ENCODE measurements at regions not wholly inside any gene's neighbourhood (a gene's known extent, or its start where the extent isn't known, plus 50 kb on each side); places are given as distances from the start of the nearest gene placed in this dataset.
"Not testable (repeated sequence)": the region's sequence is repeated elsewhere in the genome, so short reads cannot be mapped to it uniquely, and the experiment has no call there.

GRCh38 chr4:170170861-170171260 lies 81.1 kb upstream of the AADAT start:
- Histone ChIP-seq H3K9me3 (no peaks in the 10 kb centered on the region), H3K27me3 (ENCODE audit: low read depth) (peaks cover 2% of the 10 kb centered on the region; the same call in 1 of the 2 replicates), H3K4me3 (no peak overlapping the region), H3K4me1 (no peaks in the 10 kb centered on the region), H3K36me3 (replicated peaks) (no peaks in the 10 kb centered on the region)
- no peak for DNase-seq (ENCODE audit: low spot score in 2 of 2)
- in situ Hi-C loops (cut with MboI; ENCODE audit: low sequenced_read_pairs) = no loop called here

GRCh38 chr4:170169699-170170098 lies 79.9 kb upstream of the AADAT start:
- in situ Hi-C loops (cut with MboI; ENCODE audit: low sequenced_read_pairs) = no loop called here
- H3K4me3 ChIP-seq = no peak overlapping the region
- no peak for DNase-seq (ENCODE audit: low spot score in 2 of 2)
- no peaks in the 10 kb centered on the region for H3K4me1 ChIP-seq
- no peaks in the 10 kb centered on the region for H3K36me3 ChIP-seq (replicated peaks)
- H3K9me3 ChIP-seq = no peaks in the 10 kb centered on the region
- peaks cover 2% of the 10 kb centered on the region; the same call in 1 of the 2 replicates for H3K27me3 ChIP-seq (ENCODE audit: low read depth)

- in situ Hi-C loops (cut with MboI; ENCODE audit: low sequenced_read_pairs) = no loop called here
- Histone ChIP-seq H3K27me3 (ENCODE audit: low read depth) (peaks cover 2% of the 10 kb centered on the region; the same call in 1 of the 2 replicates), H3K4me3 (no peak overlapping the region), H3K9me3 (no peaks in the 10 kb centered on the region), H3K36me3 (replicated peaks) (no peaks in the 10 kb centered on the region), H3K4me1 (no peaks in the 10 kb centered on the region)
- no peak for DNase-seq (ENCODE audit: low spot score in 2 of 2)
Measured at GRCh38 chr4:170167678-170168077, 77.9 kb upstream of the AADAT start.

- DNase-seq (ENCODE audit: low spot score in 2 of 2); H3K27me3 ChIP-seq (ENCODE audit: low read depth); H3K36me3 ChIP-seq (replicated peaks); in situ Hi-C loops (cut with MboI; ENCODE audit: low sequenced_read_pairs); H3K4me1 ChIP-seq; H3K9me3 ChIP-seq; H3K4me3 ChIP-seq: not testable (repeated sequence)
Measured at GRCh38 chr4:170166193-170166592, 76.4 kb upstream of the AADAT start.

GRCh38 chr4:170162416-170162815 lies 72.7 kb upstream of the AADAT start:
- Histone ChIP-seq H3K36me3 (replicated peaks) (no peaks in the 10 kb centered on the region), H3K4me3 (no peak overlapping the region), H3K4me1 (no peaks in the 10 kb centered on the region), H3K9me3 (0 out of 2 replicates have a peak, but pooled peaks cover 2% of the 10 kb centered on the region), H3K27me3 (ENCODE audit: low read depth) (no peaks in the 10 kb centered on the region)
- DNase-seq (ENCODE audit: low spot score in 2 of 2) = no peak
- in situ Hi-C loops (cut with MboI; ENCODE audit: low sequenced_read_pairs) = no loop called here

GRCh38 chr4:170157670-170158069 lies 67.9 kb upstream of the AADAT start:
- Histone ChIP-seq H3K27me3 (ENCODE audit: low read depth) (no peaks in the 10 kb centered on the region), H3K4me1 (no peaks in the 10 kb centered on the region), H3K9me3 (0 out of 2 replicates have a peak, but pooled peaks cover 2% of the 10 kb centered on the region), H3K36me3 (replicated peaks) (no peaks in the 10 kb centered on the region), H3K4me3 (no peak overlapping the region)
- no peak for DNase-seq (ENCODE audit: low spot score in 2 of 2)
- in situ Hi-C loops (cut with MboI; ENCODE audit: low sequenced_read_pairs) = no loop called here

GRCh38 chr4:170145120-170145519 lies 55.4 kb upstream of the AADAT start:
- no peak for DNase-seq (ENCODE audit: low spot score in 2 of 2)
- Histone ChIP-seq H3K36me3 (replicated peaks) (no peaks in the 10 kb centered on the region), H3K9me3 (no peaks in the 10 kb centered on the region), H3K27me3 (ENCODE audit: low read depth) (peaks cover 5% of the 10 kb centered on the region; the same call in 1 of the 2 replicates), H3K4me1 (no peaks in the 10 kb centered on the region), H3K4me3 (no peak overlapping the region)
- in situ Hi-C loops (cut with MboI; ENCODE audit: low sequenced_read_pairs) = no loop called here

GRCh38 chr4:170139764-170140163 lies 50.0 kb upstream of the AADAT start:
- Histone ChIP-seq H3K27me3 (ENCODE audit: low read depth) (peaks cover 3% of the 10 kb centered on the region; the same call in 1 of the 2 replicates), H3K36me3 (replicated peaks) (no peaks in the 10 kb centered on the region), H3K4me3 (no peak overlapping the region), H3K9me3 (no peaks in the 10 kb centered on the region), H3K4me1 (no peaks in the 10 kb centered on the region)
- DNase-seq (ENCODE audit: low spot score in 2 of 2) = no peak
- in situ Hi-C loops (cut with MboI; ENCODE audit: low sequenced_read_pairs) = loop anchor here (10.0 kb wide), 1 partner anchor 115 kb away; no protein-coding TSS in a partner anchor
